Hepatocyte (in vitro differentiated cells): ENCODE measurements at regions not wholly inside any gene's neighbourhood (a gene's known extent, or its start where the extent isn't known, plus 50 kb on each side); places are given as distances from the start of the nearest gene placed in this dataset.

Experiments
- DNase-seq: peaks from one replicate; pipeline ENCODE4 v3.0.0-alpha.2; 2016; ENCODE audit warnings: low spot score
- H2AFZ ChIP-seq: fragments of 200-600 bp; sonication (generic); 2 replicates; pipeline ENCODE4 v1.6.0; 2016; ENCODE audit warnings: antibody characterized with exemption, mild to moderate bottlenecking
- H3K27ac ChIP-seq: fragments of 200-600 bp; sonication (generic); 2 replicates; pipeline ENCODE4 v1.5.1; 2016; ENCODE audit warnings: mild to moderate bottlenecking
- H3K27me3 ChIP-seq: fragments of 200-600 bp; sonication (generic); 2 replicates; pipeline ENCODE4 v1.6.1; 2016
- H3K36me3 ChIP-seq: fragments of 200-600 bp; sonication (generic); replicated peaks from 2 replicates; pipeline ENCODE4 v1.5.1; 2016; ENCODE audit warnings: low read depth; ENCODE audit not compliant: insufficient read depth
- H3K4me1 ChIP-seq: fragments of 200-600 bp; sonication (generic); 2 replicates; pipeline ENCODE4 v1.5.1; 2016; ENCODE audit warnings: mild to moderate bottlenecking, moderate library complexity; ENCODE audit not compliant: insufficient read depth
- H3K4me2 ChIP-seq: fragments of 200-600 bp; sonication (generic); 2 replicates; pipeline ENCODE4 v1.6.0; 2016
- H3K4me3 ChIP-seq: fragments of 200-600 bp; sonication (generic); 2 replicates; pipeline ENCODE4 v1.5.1; 2016; ENCODE audit warnings: mild to moderate bottlenecking
- H3K79me2 ChIP-seq: fragments of 200-600 bp; sonication (generic); 2 replicates; pipeline ENCODE4 v1.6.0; 2017; ENCODE audit warnings: mild to moderate bottlenecking
- H3K9me2 ChIP-seq: fragments of 200-600 bp; sonication (generic); replicated peaks from 2 replicates; pipeline ENCODE4 v1.6.0; 2017; ENCODE audit warnings: mild to moderate bottlenecking; ENCODE audit not compliant: insufficient read depth
- H3K9me3 ChIP-seq: fragments of 200-600 bp; sonication (generic); 2 replicates; pipeline ENCODE4 v1.5.1; 2016; ENCODE audit warnings: low read depth, mild to moderate bottlenecking
- H4K20me1 ChIP-seq: fragments of 200-600 bp; sonication (generic); 2 replicates; pipeline ENCODE4 v1.6.0; 2016; ENCODE audit warnings: mild to moderate bottlenecking; ENCODE audit not compliant: insufficient read depth, poor library complexity, severe bottlenecking
- EZH2 ChIP-seq: fragments of 200-600 bp; sonication (generic); IDR thresholded peaks from 2 replicates; pipeline ENCODE4 v1.6.1; 2016; ENCODE audit warnings: antibody characterized with exemption, mild to moderate bottlenecking, borderline replicate concordance
- EZH2phosphoT487 ChIP-seq: fragments of 200-600 bp; sonication (generic); IDR thresholded peaks from one replicate; pipeline ENCODE4 v1.6.1; 2018; ENCODE audit warnings: antibody characterized with exemption, mild to moderate bottlenecking, low read depth, moderate library complexity; ENCODE audit not compliant: unreplicated experiment, severe bottlenecking
- WGBS: methylation state at CpG from one replicate; pipeline ENCODE4 v1.1.6; 2016; ENCODE audit warnings: low lambda C conversion rate; ENCODE audit errors: missing lambda C conversion rate; 5-methylcytosine and 5-hydroxymethylcytosine counted together
- TF ChIP-seq, protein P1 (sequence below): fragments of 200-600 bp; sonication (generic); IDR thresholded peaks from 2 replicates; pipeline ENCODE4 v1.5.1; 2016; ENCODE audit warnings: antibody characterized with exemption, mild to moderate bottlenecking; ENCODE audit not compliant: poor library complexity

GRCh38 chr5:3355126-3355525 lies 240.5 kb upstream of the IRX1 start:
- no peak overlapping the region for H3K4me3 ChIP-seq
- H3K36me3 ChIP-seq, result no peaks in the 10 kb centered on the region
- no peak overlapping the region for H3K4me2 ChIP-seq
- no peaks in the 10 kb centered on the region for H4K20me1 ChIP-seq
- H3K4me1 ChIP-seq, result no peaks in the 10 kb centered on the region
- H3K9me3 ChIP-seq, result no peaks in the 10 kb centered on the region
- TF ChIP-seq, protein P1, sequence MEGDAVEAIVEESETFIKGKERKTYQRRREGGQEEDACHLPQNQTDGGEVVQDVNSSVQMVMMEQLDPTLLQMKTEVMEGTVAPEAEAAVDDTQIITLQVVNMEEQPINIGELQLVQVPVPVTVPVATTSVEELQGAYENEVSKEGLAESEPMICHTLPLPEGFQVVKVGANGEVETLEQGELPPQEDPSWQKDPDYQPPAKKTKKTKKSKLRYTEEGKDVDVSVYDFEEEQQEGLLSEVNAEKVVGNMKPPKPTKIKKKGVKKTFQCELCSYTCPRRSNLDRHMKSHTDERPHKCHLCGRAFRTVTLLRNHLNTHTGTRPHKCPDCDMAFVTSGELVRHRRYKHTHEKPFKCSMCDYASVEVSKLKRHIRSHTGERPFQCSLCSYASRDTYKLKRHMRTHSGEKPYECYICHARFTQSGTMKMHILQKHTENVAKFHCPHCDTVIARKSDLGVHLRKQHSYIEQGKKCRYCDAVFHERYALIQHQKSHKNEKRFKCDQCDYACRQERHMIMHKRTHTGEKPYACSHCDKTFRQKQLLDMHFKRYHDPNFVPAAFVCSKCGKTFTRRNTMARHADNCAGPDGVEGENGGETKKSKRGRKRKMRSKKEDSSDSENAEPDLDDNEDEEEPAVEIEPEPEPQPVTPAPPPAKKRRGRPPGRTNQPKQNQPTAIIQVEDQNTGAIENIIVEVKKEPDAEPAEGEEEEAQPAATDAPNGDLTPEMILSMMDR, result no peak
- no peak for TF ChIP-seq EZH2
- no peak for TF ChIP-seq EZH2phosphoT487
- H3K27me3 ChIP-seq, result no peaks in the 10 kb centered on the region
- no peak for DNase-seq
- H2AFZ ChIP-seq, result no peak overlapping the region
- H3K79me2 ChIP-seq, result no peaks in the 10 kb centered on the region
- no peaks in the 10 kb centered on the region for H3K9me2 ChIP-seq
- H3K27ac ChIP-seq, result no peak overlapping the region

GRCh38 chr5:3354606-3355005 lies 241.0 kb upstream of the IRX1 start:
- no peak overlapping the region for H3K4me3 ChIP-seq
- WGBS, result 78% methylated on average over 7 of the region's 7 CpGs
- H3K9me3 ChIP-seq, result no peaks in the 10 kb centered on the region
- no peak overlapping the region for H2AFZ ChIP-seq
- H3K36me3 ChIP-seq, result no peaks in the 10 kb centered on the region
- no peaks in the 10 kb centered on the region for H3K4me1 ChIP-seq
- no peaks in the 10 kb centered on the region for H3K27me3 ChIP-seq
- H3K27ac ChIP-seq, result no peak overlapping the region
- TF ChIP-seq, protein P1, result no peak
- no peak for TF ChIP-seq EZH2phosphoT487
- H3K9me2 ChIP-seq, result no peaks in the 10 kb centered on the region
- no peaks in the 10 kb centered on the region for H3K79me2 ChIP-seq
- no peak for DNase-seq
- H3K4me2 ChIP-seq, result no peak overlapping the region
- H4K20me1 ChIP-seq, result no peaks in the 10 kb centered on the region

- Histone ChIP-seq H3K4me2 (no peak overlapping the region), H3K4me1 (no peaks in the 10 kb centered on the region), H3K4me3 (no peak overlapping the region), H3K79me2 (no peaks in the 10 kb centered on the region), H3K36me3 (no peaks in the 10 kb centered on the region), H2AFZ (no peak overlapping the region), H3K27ac (no peak overlapping the region), H3K9me3 (no peaks in the 10 kb centered on the region), H4K20me1 (no peaks in the 10 kb centered on the region), H3K9me2 (no peaks in the 10 kb centered on the region), H3K27me3 (no peaks in the 10 kb centered on the region)
- 85% methylated on average over 7 of the region's 7 CpGs for whole genome bisulfite sequencing
- DNase-seq, result no peak
- TF ChIP-seq EZH2 (no peak), EZH2phosphoT487 (no peak)
- TF ChIP-seq, protein P1, result no peak
These were observed 242.1 kb upstream of the IRX1 start for GRCh38 chr5:3353561-3353960.

DNA sequence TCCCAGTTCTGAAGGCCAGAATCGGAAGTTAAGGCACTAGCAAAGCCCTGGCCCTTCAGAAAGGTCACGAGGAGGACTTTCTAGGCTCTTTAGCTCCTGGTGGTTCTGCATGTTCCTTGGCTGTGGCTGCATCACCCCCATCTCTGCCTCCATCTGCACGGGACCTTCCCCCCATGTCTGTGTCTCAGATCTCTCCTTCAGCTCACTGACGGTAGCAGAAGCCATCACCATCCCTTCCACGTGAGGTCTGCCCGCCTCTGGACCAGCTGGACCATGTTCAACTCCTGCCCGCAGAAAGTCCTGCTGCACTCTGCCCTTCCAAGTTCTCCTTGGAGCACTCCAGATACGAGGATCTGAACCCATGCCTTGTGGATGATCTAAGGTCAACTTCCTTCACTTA lies 242.9 kb upstream of the IRX1 start:
- no peak overlapping the region for H3K4me2 ChIP-seq
- no peak overlapping the region for H3K27ac ChIP-seq
- H2AFZ ChIP-seq, result no peak overlapping the region
- H3K4me3 ChIP-seq, result no peak overlapping the region
- no peaks in the 10 kb centered on the region for H3K4me1 ChIP-seq
- no peak for TF ChIP-seq EZH2
- TF ChIP-seq, protein P1, result no peak
- TF ChIP-seq EZH2phosphoT487, result no peak
- no peaks in the 10 kb centered on the region for H3K36me3 ChIP-seq
- H3K27me3 ChIP-seq, result no peaks in the 10 kb centered on the region
- H3K9me2 ChIP-seq, result no peaks in the 10 kb centered on the region
- no peak for DNase-seq
- no peaks in the 10 kb centered on the region for H3K79me2 ChIP-seq
- WGBS, result 90% methylated on average over 8 of the region's 8 CpGs
- no peaks in the 10 kb centered on the region for H3K9me3 ChIP-seq
- H4K20me1 ChIP-seq, result no peaks in the 10 kb centered on the region
